H1 (cell line): ENCODE measurements at regions not wholly inside any gene's neighbourhood (a gene's known extent, or its start where the extent isn't known, plus 50 kb on each side); places are given as distances from the start of the nearest gene placed in this dataset.

Source experiments
- CBX5 ChIP-seq: fragments of 300-800, 300-1000 bp; sonication (generic); IDR thresholded peaks from 2 replicates; pipeline ENCODE4 v1.7.1; 2016; ENCODE audit warnings: antibody characterized with exemption, low read length, low read depth
- CHD1 ChIP-seq: IDR thresholded peaks from 2 replicates; pipeline ENCODE4 v1.6.1; 2012; ENCODE audit warnings: low read depth, low read length, improper control_type of control experiment
- CHD7 ChIP-seq: fragments of 300-600 bp; sonication (generic); IDR thresholded peaks from 2 replicates; pipeline ENCODE4 v1.7.1; 2012; ENCODE audit warnings: low read length, moderate library complexity, mild to moderate bottlenecking, inconsistent platforms; ENCODE audit not compliant: insufficient replicate concordance

- TF ChIP-seq CHD7 (no peak), CHD1 (no peak), CBX5 (no peak)
Observed at GRCh38 chr5:166695326-166695725, 1596.1 kb upstream of the WWC1 start (continued).
